A549 (cell line): ENCODE measurements at regions not wholly inside any gene's neighbourhood (a gene's known extent, or its start where the extent isn't known, plus 50 kb on each side); places are given as distances from the start of the nearest gene placed in this dataset.

ENCODE experiments used
- ATAC-seq, 2 experiments: fragments of 200-7000 bp in 1 of 2; fragments of >200 bp in 1 of 2; cut with Nextera tagmentation in 1 of 2; cut with Tn5 transposase in 1 of 2; 3 replicates each; pipeline versions ENCODE4 v1.8.0 to v1.9.1; 2018 to 2020; ENCODE audit warnings: mild to moderate bottlenecking in 1 of 2, moderate library complexity in 1 of 2
- CTCF ChIA-PET: fragments of 300-600 bp; sonication (Branson Sonifier 250); formaldehyde crosslinking; extraction: SDS; loops from one replicate; lab custom pipeline; 2021; ENCODE audit warnings: antibody characterized with exemption, inconsistent platforms; lab: Yijun Ruan, JAX
- POLR2A ChIA-PET: fragments of 350-600 bp; formaldehyde crosslinking; extraction: SDS; loops from one replicate; lab custom pipeline; 2021; ENCODE audit warnings: antibody characterized with exemption, inconsistent platforms; lab: Yijun Ruan, JAX
- DNase-seq, 2 experiments: peaks; one replicate each; pipeline versions ENCODE4 v3.0.0 to v3.0.0-alpha.2; 2011 to 2016; ENCODE audit warnings: low read depth in 1 of 2, low spot score in 1 of 2
- FAIRE-seq: peaks from 2 replicates; lab custom pipeline; 2011; peaks lifted over from hg19 to GRCh38; lab: Jason Lieb, UNC
- H3K27ac ChIP-seq, 2 experiments: fragments of >200 bp; sonication (Bioruptor Twin); formaldehyde crosslinking; 3 replicates each; pipeline ENCODE4 v1.5.1; 2016 to 2017
- H3K4me1 ChIP-seq: fragments of >200 bp; sonication (Bioruptor Twin); formaldehyde crosslinking; 3 replicates; pipeline ENCODE4 v1.6.1; 2016
- H3K4me2 ChIP-seq: fragments of >200 bp; sonication (Bioruptor Twin); formaldehyde crosslinking; 3 replicates; pipeline ENCODE4 v1.6.1; 2016
- H3K4me3 ChIP-seq: fragments of >200 bp; sonication (Bioruptor Twin); formaldehyde crosslinking; 3 replicates; pipeline ENCODE4 v1.5.1; 2016
- H3K9me3 ChIP-seq: fragments of >200 bp; sonication (Bioruptor Twin); formaldehyde crosslinking; 3 replicates; pipeline ENCODE4 v1.6.1; 2016
- BHLHE40 ChIP-seq: IDR thresholded peaks from 2 replicates; pipeline ENCODE4 v1.6.1; 2012; ENCODE audit warnings: low read depth, low read length, inconsistent platforms
- CEBPB ChIP-seq, 2 experiments: fragments of >200 bp in 1 of 2; sonication (Bioruptor Twin) in 1 of 2; formaldehyde crosslinking in 1 of 2; IDR thresholded peaks; 2 replicates each; pipeline ENCODE4 v1.6.1; 2012 to 2016
- EHF ChIP-seq: fragments of 250-450 bp; sonication (Bioruptor Pico); IDR thresholded peaks from 2 replicates; pipeline ENCODE4 v1.5.0; 2020; ENCODE audit warnings: mild to moderate bottlenecking
- FOSB ChIP-seq: fragments of 250-450 bp; sonication (Bioruptor Pico); IDR thresholded peaks from 2 replicates; pipeline ENCODE4 v1.5.0; 2020; ENCODE audit warnings: mild to moderate bottlenecking, moderate library complexity
- GATA3 ChIP-seq: IDR thresholded peaks from 2 replicates; pipeline ENCODE4 v1.6.1; 2012; ENCODE audit warnings: borderline replicate concordance
- HEYL ChIP-seq: fragments of 250-450 bp; sonication (Bioruptor Pico); IDR thresholded peaks from 2 replicates; pipeline ENCODE4 v1.8.0; 2021; ENCODE audit warnings: mild to moderate bottlenecking, moderate library complexity
- HOXB13 ChIP-seq: fragments of 250-450 bp; sonication (Bioruptor Pico); IDR thresholded peaks from 2 replicates; pipeline ENCODE4 v1.5.0; 2020; ENCODE audit warnings: low read depth, mild to moderate bottlenecking, moderate library complexity
- HOXB5 ChIP-seq: fragments of 250-450 bp; sonication (Bioruptor Pico); IDR thresholded peaks from 2 replicates; pipeline ENCODE4 v1.5.0; 2020; ENCODE audit warnings: mild to moderate bottlenecking, moderate library complexity
- JUN ChIP-seq, 2 experiments: fragments of >200 bp; sonication (Bioruptor Twin); formaldehyde crosslinking; IDR thresholded peaks; 2 replicates in 1 of 2; 3 replicates in 1 of 2; pipeline ENCODE4 v1.6.1; 2016 to 2017
- JUNB ChIP-seq: fragments of >200 bp; sonication (Bioruptor Twin); formaldehyde crosslinking; IDR thresholded peaks from 2 replicates; pipeline ENCODE4 v1.6.1; 2016
- KDM1A ChIP-seq: fragments of 200-600 bp; sonication (generic); IDR thresholded peaks from 2 replicates; pipeline ENCODE4 v1.6.1; 2016; ENCODE audit warnings: low read depth, mild to moderate bottlenecking
- MAFK ChIP-seq: fragments of 450-650 bp; IDR thresholded peaks from 2 replicates; pipeline ENCODE4 v1.6.1; 2014; ENCODE audit not compliant: partially characterized antibody
- MAZ ChIP-seq: fragments of 150-350 bp; IDR thresholded peaks from 2 replicates; pipeline ENCODE4 v1.6.1; 2014; ENCODE audit warnings: antibody characterized with exemption, low read depth, low read length, borderline replicate concordance
- NPAS2 ChIP-seq: fragments of 250-450 bp; sonication (Bioruptor Pico); IDR thresholded peaks from 2 replicates; pipeline ENCODE4 v1.8.0; 2022; ENCODE audit warnings: mild to moderate bottlenecking, moderate library complexity, borderline replicate concordance
- PHF8 ChIP-seq: fragments of 200-600 bp; sonication (generic); IDR thresholded peaks from 2 replicates; pipeline ENCODE4 v1.6.1; 2016; ENCODE audit warnings: low read depth, mild to moderate bottlenecking, antibody characterized with exemption, moderate library complexity, borderline replicate concordance
- POLR2AphosphoS2 ChIP-seq: conservative IDR thresholded peaks from 2 replicates; pipeline ENCODE4 v1.6.1; 2012; ENCODE audit warnings: low read length, improper control_type of control experiment, inconsistent platforms
- RAD21 ChIP-seq, 2 experiments: fragments of >200 bp in 1 of 2; sonication (Bioruptor Twin) in 1 of 2; formaldehyde crosslinking in 1 of 2; IDR thresholded peaks in 1 of 2; conservative IDR thresholded peaks in 1 of 2; 2 replicates in 1 of 2; 3 replicates in 1 of 2; pipeline ENCODE4 v1.6.1; 2012 to 2018; ENCODE audit warnings: inconsistent platforms in 1 of 2
- RCOR1 ChIP-seq: fragments of 150-350 bp; IDR thresholded peaks from 2 replicates; pipeline ENCODE4 v1.6.1; 2014; ENCODE audit warnings: antibody characterized with exemption, low read length, low read depth
- RFX5 ChIP-seq: fragments of 450-650 bp; IDR thresholded peaks from 2 replicates; pipeline ENCODE4 v1.7.1; 2014; ENCODE audit warnings: antibody characterized with exemption, mild to moderate bottlenecking, moderate library complexity
- RNF2 ChIP-seq: fragments of 200-600 bp; sonication (generic); IDR thresholded peaks from 2 replicates; pipeline ENCODE4 v1.6.1; 2016; ENCODE audit warnings: low read depth, mild to moderate bottlenecking, antibody characterized with exemption, moderate library complexity, borderline replicate concordance
- SMC3 ChIP-seq: fragments of >200 bp; sonication (Bioruptor Twin); formaldehyde crosslinking; IDR thresholded peaks from 3 replicates; pipeline ENCODE4 v1.6.1; 2018; ENCODE audit warnings: inconsistent platforms
- TFCP2L1 ChIP-seq: fragments of 250-450 bp; sonication (Bioruptor Pico); IDR thresholded peaks from 2 replicates; pipeline ENCODE4 v1.5.0; 2021; ENCODE audit warnings: mild to moderate bottlenecking
- ZNF302 ChIP-seq: fragments of 250-450 bp; sonication (Bioruptor Pico); IDR thresholded peaks from 2 replicates; pipeline ENCODE4 v1.9.0; 2021; ENCODE audit warnings: inconsistent platforms, mild to moderate bottlenecking, moderate library complexity
- ZSCAN20 ChIP-seq: fragments of 250-450 bp; sonication (Bioruptor Pico); IDR thresholded peaks from 2 replicates; pipeline ENCODE4 v1.8.0; 2022; ENCODE audit warnings: mild to moderate bottlenecking, moderate library complexity
- WGBS: methylation state at CpG from one replicate; pipeline ENCODE4 v1.1.6; 2017; ENCODE audit errors: missing lambda C conversion rate; 5-methylcytosine and 5-hydroxymethylcytosine counted together
- TF ChIP-seq, protein P1 (sequence below): fragments of 250-450 bp; sonication (Bioruptor Pico); IDR thresholded peaks from 2 replicates; pipeline ENCODE4 v1.5.0; 2021; ENCODE audit warnings: mild to moderate bottlenecking, moderate library complexity, borderline replicate concordance
- TF ChIP-seq, protein P2 (sequence below): IDR thresholded peaks from 2 replicates; pipeline ENCODE4 v1.6.1; 2012
- TF ChIP-seq, protein P3 (sequence below): fragments of 150-350 bp; IDR thresholded peaks from 2 replicates; pipeline ENCODE4 v1.6.1; 2014; ENCODE audit warnings: low read depth, mild to moderate bottlenecking, low read length
- TF ChIP-seq, protein P4 (sequence below): fragments of 450-650 bp; IDR thresholded peaks from 2 replicates; pipeline ENCODE4 v1.6.1; 2014; ENCODE audit warnings: antibody characterized with exemption
- TF ChIP-seq, protein P5 (sequence below): IDR thresholded peaks from 2 replicates; pipeline ENCODE4 v1.6.1; 2012
- TF ChIP-seq, protein P6 (sequence below): IDR thresholded peaks from 2 replicates; pipeline ENCODE4 v1.6.1; 2012; ENCODE audit warnings: low read depth, borderline replicate concordance
- TF ChIP-seq, protein P7 (sequence below): fragments of 200-600 bp; sonication (generic); IDR thresholded peaks from 2 replicates; pipeline ENCODE4 v1.6.1; 2016; ENCODE audit warnings: antibody characterized with exemption, mild to moderate bottlenecking, moderate library complexity

DNA sequence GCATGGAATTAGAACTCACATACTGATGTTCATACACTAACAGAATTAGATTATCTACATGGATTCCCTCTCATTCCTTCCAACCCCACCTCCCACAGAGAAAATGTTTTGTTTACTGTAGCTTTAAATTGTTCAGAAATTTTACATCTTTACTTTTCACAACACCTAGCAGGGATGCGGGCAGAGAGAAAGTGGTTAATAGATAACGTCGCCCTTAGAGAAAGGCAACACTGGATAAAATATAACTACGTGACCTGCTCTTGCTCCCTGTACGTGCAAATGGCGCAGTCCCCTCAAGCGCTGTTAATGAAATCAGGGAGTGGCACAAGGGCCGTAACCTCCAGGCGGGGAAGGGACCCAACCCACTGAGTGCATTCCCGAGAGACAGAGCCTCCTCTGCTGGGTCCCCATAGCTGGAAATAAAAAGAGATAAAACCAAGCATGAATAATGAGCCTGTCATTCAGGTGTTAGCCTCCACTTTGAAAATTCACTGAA lies 125.3 kb upstream of the DAPK1 start:
- CTCF ChIA-PET = interaction anchor here (0.7 to 4.0 kb wide), 4 partner anchors 31 to 126 kb away, joined by 3 to 30 read pairs (median 4); partner anchors contain the start of gene DAPK1
- DNase-seq (peak; percentile 81 to 98), ATAC-seq (peak; percentile 80 to 87), FAIRE-seq (peak; percentile 95)
- H3K9me3 ChIP-seq = no peaks in the 10 kb centered on the region
- peak overlapping the region; percentile 92 to 97 for H3K27ac ChIP-seq
- WGBS = 1% methylated on average over 10 of the region's 10 CpGs
- POLR2A ChIA-PET = interaction anchor here (1.2 kb wide), 1 partner anchor 15 kb away, joined by 4 read pairs; no protein-coding TSS in a partner anchor
- peak overlapping the region; percentile 65 for H3K4me2 ChIP-seq
- no peak overlapping the region for H3K4me3 ChIP-seq
- peaks cover 62% of the 10 kb centered on the region for H3K4me1 ChIP-seq
- TF ChIP-seq, protein P1, sequence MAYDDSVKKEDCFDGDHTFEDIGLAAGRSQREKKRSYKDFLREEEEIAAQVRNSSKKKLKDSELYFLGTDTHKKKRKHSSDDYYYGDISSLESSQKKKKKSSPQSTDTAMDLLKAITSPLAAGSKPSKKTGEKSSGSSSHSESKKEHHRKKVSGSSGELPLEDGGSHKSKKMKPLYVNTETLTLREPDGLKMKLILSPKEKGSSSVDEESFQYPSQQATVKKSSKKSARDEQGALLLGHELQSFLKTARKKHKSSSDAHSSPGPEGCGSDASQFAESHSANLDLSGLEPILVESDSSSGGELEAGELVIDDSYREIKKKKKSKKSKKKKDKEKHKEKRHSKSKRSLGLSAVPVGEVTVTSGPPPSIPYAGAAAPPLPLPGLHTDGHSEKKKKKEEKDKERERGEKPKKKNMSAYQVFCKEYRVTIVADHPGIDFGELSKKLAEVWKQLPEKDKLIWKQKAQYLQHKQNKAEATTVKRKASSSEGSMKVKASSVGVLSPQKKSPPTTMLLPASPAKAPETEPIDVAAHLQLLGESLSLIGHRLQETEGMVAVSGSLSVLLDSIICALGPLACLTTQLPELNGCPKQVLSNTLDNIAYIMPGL (CRISPR knock-in tag) = no peak
- peak; percentile 35 to 60 for TF ChIP-seq RAD21 (conservative IDR thresholded peaks at IDR 0.05 in 1 of 2, IDR thresholded peaks at IDR 0.05 in 1 of 2)
- TF ChIP-seq POLR2AphosphoS2 = no peak
- no peak for TF ChIP-seq PHF8
- TF ChIP-seq, protein P2, sequence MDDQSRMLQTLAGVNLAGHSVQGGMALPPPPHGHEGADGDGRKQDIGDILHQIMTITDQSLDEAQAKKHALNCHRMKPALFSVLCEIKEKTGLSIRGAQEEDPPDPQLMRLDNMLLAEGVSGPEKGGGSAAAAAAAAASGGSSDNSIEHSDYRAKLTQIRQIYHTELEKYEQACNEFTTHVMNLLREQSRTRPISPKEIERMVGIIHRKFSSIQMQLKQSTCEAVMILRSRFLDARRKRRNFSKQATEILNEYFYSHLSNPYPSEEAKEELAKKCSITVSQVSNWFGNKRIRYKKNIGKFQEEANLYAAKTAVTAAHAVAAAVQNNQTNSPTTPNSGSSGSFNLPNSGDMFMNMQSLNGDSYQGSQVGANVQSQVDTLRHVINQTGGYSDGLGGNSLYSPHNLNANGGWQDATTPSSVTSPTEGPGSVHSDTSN = peak; percentile 69
- TF ChIP-seq, protein P3, sequence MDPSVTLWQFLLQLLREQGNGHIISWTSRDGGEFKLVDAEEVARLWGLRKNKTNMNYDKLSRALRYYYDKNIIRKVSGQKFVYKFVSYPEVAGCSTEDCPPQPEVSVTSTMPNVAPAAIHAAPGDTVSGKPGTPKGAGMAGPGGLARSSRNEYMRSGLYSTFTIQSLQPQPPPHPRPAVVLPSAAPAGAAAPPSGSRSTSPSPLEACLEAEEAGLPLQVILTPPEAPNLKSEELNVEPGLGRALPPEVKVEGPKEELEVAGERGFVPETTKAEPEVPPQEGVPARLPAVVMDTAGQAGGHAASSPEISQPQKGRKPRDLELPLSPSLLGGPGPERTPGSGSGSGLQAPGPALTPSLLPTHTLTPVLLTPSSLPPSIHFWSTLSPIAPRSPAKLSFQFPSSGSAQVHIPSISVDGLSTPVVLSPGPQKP = no peak
- no peak for TF ChIP-seq NPAS2 (CRISPR knock-in tag)
- TF ChIP-seq, protein P4, sequence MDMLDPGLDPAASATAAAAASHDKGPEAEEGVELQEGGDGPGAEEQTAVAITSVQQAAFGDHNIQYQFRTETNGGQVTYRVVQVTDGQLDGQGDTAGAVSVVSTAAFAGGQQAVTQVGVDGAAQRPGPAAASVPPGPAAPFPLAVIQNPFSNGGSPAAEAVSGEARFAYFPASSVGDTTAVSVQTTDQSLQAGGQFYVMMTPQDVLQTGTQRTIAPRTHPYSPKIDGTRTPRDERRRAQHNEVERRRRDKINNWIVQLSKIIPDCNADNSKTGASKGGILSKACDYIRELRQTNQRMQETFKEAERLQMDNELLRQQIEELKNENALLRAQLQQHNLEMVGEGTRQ = no peak
- no peak for TF ChIP-seq ZSCAN20 (CRISPR knock-in tag)
- no peak for TF ChIP-seq BHLHE40
- peak; percentile 95 for TF ChIP-seq GATA3
- no peak for TF ChIP-seq EHF (CRISPR knock-in tag)
- no peak for TF ChIP-seq RNF2
- peak; percentile 59; the same call in 2 of the 3 replicates for TF ChIP-seq SMC3
- TF ChIP-seq FOSB (CRISPR knock-in tag) = no peak
- no peak for TF ChIP-seq RCOR1
- TF ChIP-seq KDM1A = no peak
- TF ChIP-seq HOXB5 (CRISPR knock-in tag) = peak; percentile 93
- no peak for TF ChIP-seq MAFK
- TF ChIP-seq MAZ = no peak
- TF ChIP-seq, protein P5, sequence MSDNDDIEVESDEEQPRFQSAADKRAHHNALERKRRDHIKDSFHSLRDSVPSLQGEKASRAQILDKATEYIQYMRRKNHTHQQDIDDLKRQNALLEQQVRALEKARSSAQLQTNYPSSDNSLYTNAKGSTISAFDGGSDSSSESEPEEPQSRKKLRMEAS = peak; percentile 71
- TF ChIP-seq JUN (IDR thresholded peaks at IDR 0.05) = peak; percentile 87 to 90; a peak in 4 of 5 replicates
- no peak for TF ChIP-seq HEYL (CRISPR knock-in tag)
- no peak for TF ChIP-seq TFCP2L1 (CRISPR knock-in tag)
- TF ChIP-seq ZNF302 = no peak
- no peak for TF ChIP-seq RFX5
- TF ChIP-seq HOXB13 (CRISPR knock-in tag) = no peak
- TF ChIP-seq, protein P6, sequence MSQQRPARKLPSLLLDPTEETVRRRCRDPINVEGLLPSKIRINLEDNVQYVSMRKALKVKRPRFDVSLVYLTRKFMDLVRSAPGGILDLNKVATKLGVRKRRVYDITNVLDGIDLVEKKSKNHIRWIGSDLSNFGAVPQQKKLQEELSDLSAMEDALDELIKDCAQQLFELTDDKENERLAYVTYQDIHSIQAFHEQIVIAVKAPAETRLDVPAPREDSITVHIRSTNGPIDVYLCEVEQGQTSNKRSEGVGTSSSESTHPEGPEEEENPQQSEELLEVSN = no peak
- peak; percentile 61 for TF ChIP-seq JUNB
- TF ChIP-seq, protein P7, sequence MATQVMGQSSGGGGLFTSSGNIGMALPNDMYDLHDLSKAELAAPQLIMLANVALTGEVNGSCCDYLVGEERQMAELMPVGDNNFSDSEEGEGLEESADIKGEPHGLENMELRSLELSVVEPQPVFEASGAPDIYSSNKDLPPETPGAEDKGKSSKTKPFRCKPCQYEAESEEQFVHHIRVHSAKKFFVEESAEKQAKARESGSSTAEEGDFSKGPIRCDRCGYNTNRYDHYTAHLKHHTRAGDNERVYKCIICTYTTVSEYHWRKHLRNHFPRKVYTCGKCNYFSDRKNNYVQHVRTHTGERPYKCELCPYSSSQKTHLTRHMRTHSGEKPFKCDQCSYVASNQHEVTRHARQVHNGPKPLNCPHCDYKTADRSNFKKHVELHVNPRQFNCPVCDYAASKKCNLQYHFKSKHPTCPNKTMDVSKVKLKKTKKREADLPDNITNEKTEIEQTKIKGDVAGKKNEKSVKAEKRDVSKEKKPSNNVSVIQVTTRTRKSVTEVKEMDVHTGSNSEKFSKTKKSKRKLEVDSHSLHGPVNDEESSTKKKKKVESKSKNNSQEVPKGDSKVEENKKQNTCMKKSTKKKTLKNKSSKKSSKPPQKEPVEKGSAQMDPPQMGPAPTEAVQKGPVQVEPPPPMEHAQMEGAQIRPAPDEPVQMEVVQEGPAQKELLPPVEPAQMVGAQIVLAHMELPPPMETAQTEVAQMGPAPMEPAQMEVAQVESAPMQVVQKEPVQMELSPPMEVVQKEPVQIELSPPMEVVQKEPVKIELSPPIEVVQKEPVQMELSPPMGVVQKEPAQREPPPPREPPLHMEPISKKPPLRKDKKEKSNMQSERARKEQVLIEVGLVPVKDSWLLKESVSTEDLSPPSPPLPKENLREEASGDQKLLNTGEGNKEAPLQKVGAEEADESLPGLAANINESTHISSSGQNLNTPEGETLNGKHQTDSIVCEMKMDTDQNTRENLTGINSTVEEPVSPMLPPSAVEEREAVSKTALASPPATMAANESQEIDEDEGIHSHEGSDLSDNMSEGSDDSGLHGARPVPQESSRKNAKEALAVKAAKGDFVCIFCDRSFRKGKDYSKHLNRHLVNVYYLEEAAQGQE = no peak
- TF ChIP-seq CEBPB (IDR thresholded peaks at IDR 0.05) = peak; percentile 68 to 91; a peak in 3 of 4 replicates
